IMR-90 (cell line): ENCODE measurements at regions not wholly inside any gene's neighbourhood (a gene's known extent, or its start where the extent isn't known, plus 50 kb on each side); places are given as distances from the start of the nearest gene placed in this dataset.

ENCODE experiments used
- ATAC-seq: fragments of 200-7000 bp; cut with Tn5 transposase; 2 replicates; pipeline ENCODE4 v1.9.1; 2020; ENCODE audit warnings: low read depth, mild to moderate bottlenecking, moderate library complexity
- BruUV-seq: library from RNA; stranded (reverse); fragments of 400-500 nt; replicated peaks from 2 replicates; lab custom pipeline; 2021; lab: Mats Ljungman, UMichigan
- CTCF ChIA-PET: fragments of 300-600 bp; formaldehyde crosslinking; extraction: SDS; loops from one replicate; lab custom pipeline; 2021; ENCODE audit warnings: antibody characterized with exemption; lab: Yijun Ruan, JAX
- POLR2A ChIA-PET: fragments of 300-600 bp; sonication (Branson Sonifier 250); formaldehyde crosslinking; loops from one replicate; lab custom pipeline; 2022; ENCODE audit warnings: antibody characterized with exemption; ENCODE audit not compliant: unreplicated experiment; lab: Charles Lee
- DNase-seq: peaks from one replicate; pipeline ENCODE4 v3.0.0; 2013
- H2AFZ ChIP-seq: replicated peaks from 2 replicates; pipeline ENCODE3; 2013; ENCODE audit warnings: low read length, mild to moderate bottlenecking; ENCODE audit not compliant: poor library complexity
- H2AK5ac ChIP-seq: 2 replicates; pipeline ENCODE4 v1.6.1; 2013; ENCODE audit warnings: low read depth, low read length, inconsistent platforms
- H2AK9ac ChIP-seq: replicated peaks from 2 replicates; pipeline ENCODE3; 2013; ENCODE audit warnings: mild to moderate bottlenecking, low read depth, low read length, moderate library complexity; ENCODE audit not compliant: poor library complexity
- H2BK120ac ChIP-seq: 2 replicates; pipeline ENCODE4 v1.6.1; 2013; ENCODE audit warnings: low read depth, low read length, inconsistent platforms
- H2BK15ac ChIP-seq: 3 replicates; pipeline ENCODE4 v1.6.1; 2013; ENCODE audit warnings: low read depth, low read length, inconsistent platforms
- H2BK20ac ChIP-seq: 2 replicates; pipeline ENCODE4 v1.6.1; 2013; ENCODE audit warnings: low read depth, mild to moderate bottlenecking, inconsistent platforms, low read length, moderate library complexity
- H2BK5ac ChIP-seq: 2 replicates; pipeline ENCODE4 v1.6.1; 2013; ENCODE audit warnings: mild to moderate bottlenecking, low read depth, low read length, inconsistent platforms; ENCODE audit not compliant: poor library complexity, severe bottlenecking
- H3K14ac ChIP-seq: replicated peaks from 2 replicates; pipeline ENCODE4 v1.6.1; 2013; ENCODE audit warnings: low read depth, low read length, inconsistent platforms
- H3K18ac ChIP-seq: 2 replicates; pipeline ENCODE4 v1.6.1; 2013; ENCODE audit warnings: low read depth, low read length, control low read depth
- H3K23ac ChIP-seq: 2 replicates; pipeline ENCODE4 v1.6.1; 2013; ENCODE audit warnings: low read depth, low read length, inconsistent platforms
- H3K27ac ChIP-seq: 2 replicates; pipeline ENCODE4 v1.5.1; 2013; ENCODE audit warnings: mild to moderate bottlenecking, control low read depth, low read length; ENCODE audit not compliant: insufficient read depth
- H3K27me3 ChIP-seq: 2 replicates; pipeline ENCODE4 v1.6.1; 2013; ENCODE audit warnings: low read length; ENCODE audit not compliant: control insufficient read depth, insufficient read depth
- H3K36me3 ChIP-seq: 2 replicates; pipeline ENCODE4 v1.6.1; 2013; ENCODE audit warnings: low read length, mixed read lengths; ENCODE audit not compliant: control insufficient read depth, insufficient read depth
- H3K4ac ChIP-seq: 2 replicates; pipeline ENCODE4 v1.6.1; 2013; ENCODE audit warnings: low read depth, low read length, inconsistent platforms
- H3K4me1 ChIP-seq: 2 replicates; pipeline ENCODE4 v1.6.1; 2013; ENCODE audit warnings: low read length, mixed read lengths; ENCODE audit not compliant: control insufficient read depth, insufficient read depth
- H3K4me2 ChIP-seq: 2 replicates; pipeline ENCODE4 v1.6.1; 2013; ENCODE audit warnings: low read depth, mild to moderate bottlenecking, control low read depth, low read length, moderate library complexity
- H3K4me3 ChIP-seq: 2 replicates; pipeline ENCODE4 v1.5.1; 2013; ENCODE audit warnings: low read depth, mild to moderate bottlenecking, control low read depth, low read length, moderate library complexity; ENCODE audit not compliant: insufficient read depth
- H3K56ac ChIP-seq: 2 replicates; pipeline ENCODE4 v1.6.1; 2013; ENCODE audit warnings: low read length, inconsistent platforms; ENCODE audit not compliant: insufficient read depth; ENCODE audit errors: extremely low read depth
- H3K79me1 ChIP-seq, 2 experiments: 2 replicates each; pipeline ENCODE4 v1.6.1; 2013; ENCODE audit warnings: low read length in 2 of 2, inconsistent platforms in 1 of 2, low read depth in 1 of 2
- H3K9ac ChIP-seq: 2 replicates; pipeline ENCODE4 v1.6.1; 2013; ENCODE audit warnings: low read depth, low read length, control low read depth
- H3K9me1 ChIP-seq: 2 replicates; pipeline ENCODE4 v1.6.1; 2013; ENCODE audit warnings: low read length, inconsistent platforms; ENCODE audit not compliant: insufficient read depth
- H3K9me3 ChIP-seq: 2 replicates; pipeline ENCODE4 v1.6.1; 2013; ENCODE audit warnings: low read length; ENCODE audit not compliant: control insufficient read depth, insufficient read depth
- H4K20me1 ChIP-seq: 2 replicates; pipeline ENCODE4 v1.6.1; 2013; ENCODE audit warnings: low read length, inconsistent platforms; ENCODE audit not compliant: insufficient read depth
- H4K5ac ChIP-seq: 2 replicates; pipeline ENCODE4 v1.6.1; 2013; ENCODE audit warnings: mild to moderate bottlenecking, low read depth, low read length, control low read depth
- H4K8ac ChIP-seq, 2 experiments: 2 replicates each; pipeline ENCODE4 v1.6.1; 2013; ENCODE audit warnings: low read depth in 2 of 2, low read length in 2 of 2, control low read depth in 1 of 2, inconsistent platforms in 1 of 2
- H4K91ac ChIP-seq: 2 replicates; pipeline ENCODE4 v1.6.1; 2013; ENCODE audit warnings: low read depth, low read length, inconsistent platforms; ENCODE audit not compliant: insufficient read depth
- CTCF ChIP-seq: conservative IDR thresholded peaks from 2 replicates; pipeline ENCODE4 v1.5.1; 2012; ENCODE audit warnings: mild to moderate bottlenecking, low read depth, low read length, improper control_type of control experiment
- WGBS, 2 experiments: methylation state at CpG; one replicate each; pipeline versions ENCODE4 v1.1.5 to v1.1.7; 2013; ENCODE audit warnings: missing lambda C conversion rate in 2 of 2; ENCODE audit not compliant: insufficient read length in 1 of 2; ENCODE audit errors: extremely low coverage in 2 of 2; 5-methylcytosine and 5-hydroxymethylcytosine counted together
- dilution Hi-C: fragments of 300-500 bp; cut with HindIII; formaldehyde crosslinking; loops from one replicate; pipeline ENCODE4 v1.14.3; 2018; ENCODE audit warnings: low sequenced_read_pairs; ENCODE audit not compliant: unreplicated experiment
- in situ Hi-C: fragments of 300-500 bp; cut with MboI; formaldehyde crosslinking; loops from 3 replicates; pipeline ENCODE4 v1.14.3; 2019; ENCODE audit warnings: low sequenced_read_pairs, inconsistent platforms, mixed read lengths
- intact Hi-C: fragments of 100-400 bp; cut with micrococcal nuclease; formaldehyde crosslinking; loops from 2 replicates; pipeline ENCODE4 v1.10.0; 2022

GRCh38 chr9:13412331-13412730 lies 132.8 kb upstream of the MPDZ start:
- in situ Hi-C loops (no loop called here), intact Hi-C loops (loop anchor here (10.0 kb wide), 1 partner anchor 118 kb away; no protein-coding TSS in a partner anchor), dilution Hi-C loops (no loop called here)
- Histone ChIP-seq H3K18ac (no peak overlapping the region), H2AFZ (no peak overlapping the region), H2BK5ac (no peak overlapping the region), H3K36me3 (no peaks in the 10 kb centered on the region), H2BK120ac (no peak overlapping the region), H3K4me1 (no peaks in the 10 kb centered on the region), H3K4ac (no peak overlapping the region), H4K91ac (no peak overlapping the region), H4K8ac (no peak overlapping the region), H3K14ac (no peak overlapping the region), H3K23ac (no peak overlapping the region), H3K4me3 (no peak overlapping the region), H3K27me3 (no peaks in the 10 kb centered on the region), H2BK20ac (no peak overlapping the region), H2AK5ac (no peak overlapping the region), H2BK15ac (no peak overlapping the region), H4K5ac (no peak overlapping the region), H3K27ac (no peak overlapping the region), H3K56ac (no peak overlapping the region), H3K9me3 (no peaks in the 10 kb centered on the region), H3K79me1 (no peaks in the 10 kb centered on the region), H3K4me2 (no peak overlapping the region), H2AK9ac (no peak overlapping the region), H4K20me1 (no peaks in the 10 kb centered on the region), H3K9me1 (no peaks in the 10 kb centered on the region), H3K9ac (no peak overlapping the region)
- BruUV-seq: no TSS peak
- ATAC-seq: no peak
- no peak for TF ChIP-seq CTCF
- DNase-seq: no peak
- CTCF ChIA-PET: interaction anchor here (2.1 kb wide), 1 partner anchor 15 kb away, joined by 6 read pairs; no protein-coding TSS in a partner anchor
- 40% methylated on average over 1 of the region's 2 CpGs; no CpG with 5 or more reads in 1 of the 2 experiments for WGBS, 2 experiments
- POLR2A ChIA-PET: no interaction called here
